ENCODE measurements at regions not wholly inside any gene's neighbourhood (a gene's known extent, or its start where the extent isn't known, plus 50 kb on each side); places are given as distances from the start of the nearest gene placed in this dataset.
A peak's percentile ranks its signal among the peaks of the same experiment; 100 is the strongest.
"Not testable (repeated sequence)": the region's sequence is repeated elsewhere in the genome, so short reads cannot be mapped to it uniquely, and the experiment has no call there.

- Histone ChIP-seq H3K27me3 (replicated peaks) (no peaks in the 10 kb centered on the region), H3K36me3 (replicated peaks) (no peaks in the 10 kb centered on the region), H3K4me3 (ENCODE audit: low read depth, low read length) (no peak overlapping the region), H3K27ac (no peak overlapping the region)
- TF ChIP-seq, protein P1, sequence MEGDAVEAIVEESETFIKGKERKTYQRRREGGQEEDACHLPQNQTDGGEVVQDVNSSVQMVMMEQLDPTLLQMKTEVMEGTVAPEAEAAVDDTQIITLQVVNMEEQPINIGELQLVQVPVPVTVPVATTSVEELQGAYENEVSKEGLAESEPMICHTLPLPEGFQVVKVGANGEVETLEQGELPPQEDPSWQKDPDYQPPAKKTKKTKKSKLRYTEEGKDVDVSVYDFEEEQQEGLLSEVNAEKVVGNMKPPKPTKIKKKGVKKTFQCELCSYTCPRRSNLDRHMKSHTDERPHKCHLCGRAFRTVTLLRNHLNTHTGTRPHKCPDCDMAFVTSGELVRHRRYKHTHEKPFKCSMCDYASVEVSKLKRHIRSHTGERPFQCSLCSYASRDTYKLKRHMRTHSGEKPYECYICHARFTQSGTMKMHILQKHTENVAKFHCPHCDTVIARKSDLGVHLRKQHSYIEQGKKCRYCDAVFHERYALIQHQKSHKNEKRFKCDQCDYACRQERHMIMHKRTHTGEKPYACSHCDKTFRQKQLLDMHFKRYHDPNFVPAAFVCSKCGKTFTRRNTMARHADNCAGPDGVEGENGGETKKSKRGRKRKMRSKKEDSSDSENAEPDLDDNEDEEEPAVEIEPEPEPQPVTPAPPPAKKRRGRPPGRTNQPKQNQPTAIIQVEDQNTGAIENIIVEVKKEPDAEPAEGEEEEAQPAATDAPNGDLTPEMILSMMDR (IDR thresholded peaks at IDR 0.05; ENCODE audit: low read depth, low read length, missing control alignments), result no peak
- in situ Hi-C loops (cut with HindIII; ENCODE audit: low pct_ligation_motif_present, low sequenced_read_pairs), result no loop called here
- DNase-seq, result no peak
Measured at GRCh38 chr3:144737281-144737680, 765.7 kb downstream of the DIPK2A start.

- Histone ChIP-seq H3K27me3 (replicated peaks) (no peaks in the 10 kb centered on the region), H3K36me3 (replicated peaks) (no peaks in the 10 kb centered on the region), H3K4me3 (ENCODE audit: low read depth, low read length) (no peak overlapping the region), H3K27ac (no peak overlapping the region)
- DNase-seq, result no peak
- in situ Hi-C loops (cut with HindIII; ENCODE audit: low pct_ligation_motif_present, low sequenced_read_pairs), result no loop called here
- TF ChIP-seq, protein P1 (IDR thresholded peaks at IDR 0.05; ENCODE audit: low read depth, low read length, missing control alignments), result no peak
Measured at GRCh38 chr3:144743225-144743668, 771.6 kb downstream of the DIPK2A start.

DNA sequence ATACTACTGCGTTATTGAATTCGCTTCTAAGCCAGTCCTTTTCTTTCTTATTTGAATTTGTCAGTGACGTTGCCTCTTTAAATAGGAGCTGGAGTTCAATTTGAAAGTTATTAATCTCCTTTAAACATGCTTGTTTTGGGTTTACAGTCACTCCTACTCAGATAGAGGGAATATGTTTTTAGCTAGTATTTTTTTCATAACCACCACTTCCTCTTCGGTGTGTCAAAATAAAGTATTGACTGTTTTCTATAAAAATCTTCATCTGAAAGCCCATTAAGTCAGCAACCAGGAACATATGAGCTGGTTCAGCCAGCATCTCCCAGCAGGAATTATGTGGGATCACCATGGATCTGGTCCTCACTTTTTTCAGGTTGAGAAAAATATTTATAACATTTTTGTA is 772.9 kb downstream of the DIPK2A start:
- H3K36me3 ChIP-seq (replicated peaks), result no peaks in the 10 kb centered on the region
- no peak for DNase-seq
- in situ Hi-C loops (cut with HindIII; ENCODE audit: low pct_ligation_motif_present, low sequenced_read_pairs), result no loop called here
- H3K4me3 ChIP-seq (ENCODE audit: low read depth, low read length), result no peak overlapping the region
- H3K27ac ChIP-seq, result no peak overlapping the region
- no peaks in the 10 kb centered on the region for H3K27me3 ChIP-seq (replicated peaks)
- TF ChIP-seq, protein P1 (IDR thresholded peaks at IDR 0.05; ENCODE audit: low read depth, low read length, missing control alignments), result no peak

DNA sequence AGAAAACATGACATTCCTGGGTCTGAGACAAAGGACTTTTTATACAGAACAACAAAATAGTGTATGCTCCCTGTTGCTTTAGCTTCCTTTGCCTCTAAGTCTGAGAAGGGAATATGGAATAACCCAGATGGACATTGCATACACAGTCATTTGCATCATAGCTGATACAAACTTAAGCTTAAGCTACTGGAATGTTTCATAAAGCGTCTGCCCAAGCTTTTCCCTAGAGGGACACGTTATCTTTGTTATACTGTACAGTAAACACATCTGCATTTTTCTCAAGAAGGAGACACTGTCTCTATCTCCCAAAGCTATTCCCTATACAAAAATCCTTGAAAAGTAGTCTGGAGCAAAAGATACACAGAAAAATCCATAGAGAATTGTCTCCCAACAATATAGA is 775.0 kb downstream of the DIPK2A start:
- in situ Hi-C loops (cut with HindIII; ENCODE audit: low pct_ligation_motif_present, low sequenced_read_pairs), result no loop called here
- no peak overlapping the region for H3K27ac ChIP-seq
- TF ChIP-seq, protein P1 (IDR thresholded peaks at IDR 0.05; ENCODE audit: low read depth, low read length, missing control alignments), result no peak
- peak; percentile 61 for DNase-seq
- no peak overlapping the region for H3K4me3 ChIP-seq (ENCODE audit: low read depth, low read length)
- no peaks in the 10 kb centered on the region for H3K27me3 ChIP-seq (replicated peaks)
- H3K36me3 ChIP-seq (replicated peaks), result no peaks in the 10 kb centered on the region

DNA sequence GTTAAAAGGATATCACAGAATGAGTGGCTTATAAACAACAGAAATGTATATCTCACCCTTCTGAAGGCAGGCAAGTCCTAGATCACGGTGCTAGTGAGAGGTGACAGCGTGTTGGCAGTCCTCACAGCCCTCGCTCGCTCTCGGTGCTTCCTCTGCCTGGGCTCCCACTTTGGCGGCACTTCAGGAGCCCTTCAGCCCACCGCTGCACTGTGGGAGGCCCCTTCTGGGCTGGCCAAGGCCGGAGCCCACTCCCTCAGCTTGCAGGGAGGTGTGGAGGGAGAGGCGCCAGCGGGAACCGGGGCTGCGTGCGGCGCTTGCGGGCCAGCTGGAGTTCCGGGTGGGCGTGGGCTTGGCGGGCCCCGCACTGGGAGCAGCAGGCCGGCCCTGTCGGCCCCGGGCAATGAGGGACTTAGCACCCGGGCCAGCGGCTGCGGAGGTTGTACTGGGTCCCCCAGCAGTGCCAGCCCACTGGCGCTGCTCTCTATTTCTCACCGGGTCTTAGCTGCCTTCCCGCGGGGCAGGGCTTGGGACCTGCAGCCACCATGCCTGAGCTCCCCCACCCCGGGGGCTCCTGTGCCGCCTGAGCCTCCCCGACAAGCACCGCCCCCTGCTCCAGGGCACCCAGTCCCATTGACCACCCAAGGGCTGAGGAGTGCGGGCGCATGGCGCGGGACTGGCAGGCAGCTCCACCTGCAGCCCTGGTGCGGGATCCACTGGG is 778.1 kb downstream of the DIPK2A start:
- H3K27me3 ChIP-seq (replicated peaks); DNase-seq; H3K36me3 ChIP-seq (replicated peaks); H3K27ac ChIP-seq; in situ Hi-C loops (cut with HindIII; ENCODE audit: low pct_ligation_motif_present, low sequenced_read_pairs); H3K4me3 ChIP-seq (ENCODE audit: low read depth, low read length): not testable (repeated sequence)

- no peaks in the 10 kb centered on the region for H3K27me3 ChIP-seq (replicated peaks)
- DNase-seq, result no peak
- no peaks in the 10 kb centered on the region for H3K36me3 ChIP-seq (replicated peaks)
- TF ChIP-seq, protein P1 (IDR thresholded peaks at IDR 0.05; ENCODE audit: low read depth, low read length, missing control alignments), result no peak
- in situ Hi-C loops (cut with HindIII; ENCODE audit: low pct_ligation_motif_present, low sequenced_read_pairs), result no loop called here
- H3K4me3 ChIP-seq (ENCODE audit: low read depth, low read length), result no peak overlapping the region
- H3K27ac ChIP-seq, result no peak overlapping the region
Measured at GRCh38 chr3:144754076-144754783, 782.6 kb downstream of the DIPK2A start.
